Activated CD4-positive, alpha-beta T cell treated with anti-CD3 and anti-CD28 coated beads for 4 hours (primary cell): ENCODE measurements at regions not wholly inside any gene's neighbourhood (a gene's known extent, or its start where the extent isn't known, plus 50 kb on each side); places are given as distances from the start of the nearest gene placed in this dataset.
"Not testable (repeated sequence)": the region's sequence is repeated elsewhere in the genome, so short reads cannot be mapped to it uniquely, and the experiment has no call there.

ENCODE experiments used
- DNase-seq, 2 donors: peaks; one replicate each; pipeline ENCODE4 v3.0.0-alpha.2; 2020

- no peak for DNase-seq
Observed at GRCh38 chr9:106111039-106111730, 416.8 kb downstream of the TMEM38B start.

- no peak for DNase-seq
Observed at GRCh38 chr9:106112935-106113334, 418.6 kb downstream of the TMEM38B start.

GRCh38 chr9:106119176-106119575 lies 424.8 kb downstream of the TMEM38B start:
- no peak for DNase-seq

- DNase-seq: no peak
Observed at GRCh38 chr9:106120071-106120470, 425.7 kb downstream of the TMEM38B start.

GRCh38 chr9:106127776-106128175 lies 433.4 kb downstream of the TMEM38B start:
- no peak for DNase-seq

- DNase-seq: no peak
Observed at GRCh38 chr9:106130374-106130773, 436.0 kb downstream of the TMEM38B start.

GRCh38 chr9:106143781-106144180 lies 449.4 kb downstream of the TMEM38B start:
- no peak for DNase-seq

GRCh38 chr9:106146066-106146840 lies 451.9 kb downstream of the TMEM38B start:
- no peak for DNase-seq

GRCh38 chr9:106146886-106147285 lies 452.5 kb downstream of the TMEM38B start:
- DNase-seq: no peak

GRCh38 chr9:106149956-106150355 lies 455.6 kb downstream of the TMEM38B start:
- no peak for DNase-seq

- DNase-seq: no peak
Observed at GRCh38 chr9:106156465-106156864, 462.1 kb downstream of the TMEM38B start.

- no peak for DNase-seq
Observed at GRCh38 chr9:106172265-106172664, 477.9 kb downstream of the TMEM38B start.

- no peak for DNase-seq
Observed at GRCh38 chr9:106174346-106174745, 480.0 kb downstream of the TMEM38B start.

GRCh38 chr9:106177216-106177615 lies 482.9 kb downstream of the TMEM38B start:
- no peak for DNase-seq

GRCh38 chr9:106179191-106179590 lies 484.9 kb downstream of the TMEM38B start:
- no peak for DNase-seq

- not testable (repeated sequence) for DNase-seq
Observed at GRCh38 chr9:106203815-106204516, 509.6 kb downstream of the TMEM38B start.

- no peak for DNase-seq
Observed at GRCh38 chr9:106207298-106207697, 513.0 kb downstream of the TMEM38B start.

GRCh38 chr9:106218427-106218826 lies 524.1 kb downstream of the TMEM38B start:
- no peak for DNase-seq

- no peak for DNase-seq
Observed at GRCh38 chr9:106218854-106219253, 524.5 kb downstream of the TMEM38B start.

- DNase-seq: no peak
Observed at GRCh38 chr9:106220415-106220814, 526.1 kb downstream of the TMEM38B start.

- DNase-seq: no peak
Observed at GRCh38 chr9:106228861-106229260, 534.5 kb downstream of the TMEM38B start.

GRCh38 chr9:106233116-106233515 lies 538.8 kb downstream of the TMEM38B start:
- DNase-seq: no peak

GRCh38 chr9:106260908-106261307 lies 566.6 kb downstream of the TMEM38B start:
- DNase-seq: not testable (repeated sequence)

GRCh38 chr9:106277966-106278365 lies 583.6 kb downstream of the TMEM38B start:
- DNase-seq: no peak
